WTC11 (cell line): ENCODE measurements at regions not wholly inside any gene's neighbourhood (a gene's known extent, or its start where the extent isn't known, plus 50 kb on each side); places are given as distances from the start of the nearest gene placed in this dataset.

Experiments
- ATAC-seq: fragments of 200-7000 bp; cut with Tn5 transposase; 2 replicates; pipeline ENCODE4 v1.10.0; 2021; ENCODE audit warnings: mild to moderate bottlenecking, moderate library complexity
- CTCF ChIA-PET: fragments of 300-600 bp; sonication (Branson Sonifier 250); formaldehyde crosslinking; loops from one replicate; lab custom pipeline; 2021; ENCODE audit warnings: antibody characterized with exemption; lab: Charles Lee
- POLR2A ChIA-PET: fragments of 350-600 bp; sonication (Branson Sonifier 250); formaldehyde crosslinking; loops from one replicate; lab custom pipeline; 2021; ENCODE audit warnings: antibody characterized with exemption; lab: Charles Lee
- DNase-seq: peaks from one replicate; pipeline ENCODE4 v3.0.0; 2021; ENCODE audit warnings: low spot score
- H3K27ac Mint-ChIP-seq: 2 replicates; pipeline ENCODE4 v1.8.0; 2021; ENCODE audit warnings: mixed read lengths
- H3K27me3 Mint-ChIP-seq: 2 replicates; pipeline ENCODE4 v1.8.0; 2021; ENCODE audit warnings: low read depth, mild to moderate bottlenecking, moderate library complexity, mixed read lengths
- H3K36me3 Mint-ChIP-seq: 2 replicates; pipeline ENCODE4 v1.8.0; 2021; ENCODE audit warnings: mixed read lengths
- H3K4me1 Mint-ChIP-seq: 2 replicates; pipeline ENCODE4 v1.8.0; 2022; ENCODE audit warnings: mixed read lengths
- H3K4me3 Mint-ChIP-seq: 2 replicates; pipeline ENCODE4 v1.8.0; 2021; ENCODE audit warnings: mild to moderate bottlenecking, moderate library complexity, mixed read lengths
- H3K9me3 Mint-ChIP-seq: 2 replicates; pipeline ENCODE4 v1.8.0; 2021; ENCODE audit warnings: mixed read lengths
- AR ChIP-seq: fragments of 250-450 bp; sonication (Bioruptor Pico); IDR thresholded peaks from 2 replicates; pipeline ENCODE4 v1.9.0; 2021; ENCODE audit warnings: mild to moderate bottlenecking
- ARID4B ChIP-seq: sonication (generic); formaldehyde crosslinking; IDR thresholded peaks from 2 replicates; pipeline ENCODE4 v1.8.0; 2023; ENCODE audit warnings: missing genetic modification reagents, mild to moderate bottlenecking, borderline replicate concordance
- ATF3 ChIP-seq: sonication (generic); formaldehyde crosslinking; conservative IDR thresholded peaks from 2 replicates; pipeline ENCODE4 v1.8.1; 2022; ENCODE audit warnings: mild to moderate bottlenecking, missing genetic modification reagents
- ATF6 ChIP-seq: sonication (generic); formaldehyde crosslinking; IDR thresholded peaks from 2 replicates; pipeline ENCODE4 v1.8.1; 2023; ENCODE audit warnings: mild to moderate bottlenecking, missing genetic modification reagents
- CREM ChIP-seq: sonication (generic); formaldehyde crosslinking; IDR thresholded peaks from 2 replicates; pipeline ENCODE4 v1.8.1; 2022; ENCODE audit warnings: mild to moderate bottlenecking, missing genetic modification reagents, moderate library complexity
- EMX1 ChIP-seq: fragments of 250-450 bp; sonication (Bioruptor Pico); IDR thresholded peaks from 2 replicates; pipeline ENCODE4 v1.8.0; 2021; ENCODE audit warnings: mild to moderate bottlenecking
- ESRRA ChIP-seq: sonication (generic); formaldehyde crosslinking; IDR thresholded peaks from 2 replicates; pipeline ENCODE4 v1.8.1; 2022; ENCODE audit warnings: mild to moderate bottlenecking, missing genetic modification reagents, borderline replicate concordance
- ETV6 ChIP-seq: sonication (generic); formaldehyde crosslinking; IDR thresholded peaks from 2 replicates; pipeline ENCODE4 v1.8.1; 2022; ENCODE audit warnings: mild to moderate bottlenecking, missing genetic modification reagents
- FOXP1 ChIP-seq: sonication (generic); formaldehyde crosslinking; IDR thresholded peaks from 2 replicates; pipeline ENCODE4 v1.8.0; 2022; ENCODE audit warnings: missing genetic modification reagents, mild to moderate bottlenecking, moderate library complexity, borderline replicate concordance
- HMGA2 ChIP-seq: fragments of 250-450 bp; sonication (Bioruptor Pico); IDR thresholded peaks from 2 replicates; pipeline ENCODE4 v1.4.0; 2021; ENCODE audit warnings: mild to moderate bottlenecking, moderate library complexity
- PREB ChIP-seq: sonication (generic); formaldehyde crosslinking; IDR thresholded peaks from 2 replicates; pipeline ENCODE4 v1.8.1; 2022; ENCODE audit warnings: mild to moderate bottlenecking, missing genetic modification reagents, moderate library complexity, borderline replicate concordance
- RELA ChIP-seq: sonication (generic); formaldehyde crosslinking; IDR thresholded peaks from 2 replicates; pipeline ENCODE4 v1.8.1; 2022; ENCODE audit warnings: missing genetic modification reagents, mild to moderate bottlenecking, borderline replicate concordance
- RORB ChIP-seq: fragments of 250-450 bp; sonication (Bioruptor Pico); IDR thresholded peaks from 2 replicates; pipeline ENCODE4 v1.9.0; 2021; ENCODE audit warnings: mild to moderate bottlenecking
- SMAD3 ChIP-seq: sonication (generic); formaldehyde crosslinking; IDR thresholded peaks from 2 replicates; pipeline ENCODE4 v1.8.0; 2022; ENCODE audit warnings: missing genetic modification reagents, mild to moderate bottlenecking, borderline replicate concordance
- TCF7 ChIP-seq: sonication (generic); formaldehyde crosslinking; IDR thresholded peaks from 2 replicates; pipeline ENCODE4 v1.8.0; 2022; ENCODE audit warnings: mild to moderate bottlenecking, low read depth, missing genetic modification reagents, moderate library complexity
- TEAD1 ChIP-seq: sonication (generic); formaldehyde crosslinking; IDR thresholded peaks from 2 replicates; pipeline ENCODE4 v1.8.0; 2022; ENCODE audit warnings: mild to moderate bottlenecking, missing genetic modification reagents
- ZNF281 ChIP-seq: sonication (generic); formaldehyde crosslinking; IDR thresholded peaks from 2 replicates; pipeline ENCODE4 v1.8.0; 2023; ENCODE audit warnings: mild to moderate bottlenecking, missing genetic modification reagents
- ZNF416 ChIP-seq: fragments of 250-450 bp; sonication (Bioruptor Pico); IDR thresholded peaks from 2 replicates; pipeline ENCODE4 v1.9.0; 2021; ENCODE audit warnings: mild to moderate bottlenecking, inconsistent platforms
- ZNF423 ChIP-seq: fragments of 250-450 bp; sonication (Bioruptor Pico); IDR thresholded peaks from 2 replicates; pipeline ENCODE4 v2.1.2; 2022; ENCODE audit warnings: mild to moderate bottlenecking, moderate library complexity

DNA sequence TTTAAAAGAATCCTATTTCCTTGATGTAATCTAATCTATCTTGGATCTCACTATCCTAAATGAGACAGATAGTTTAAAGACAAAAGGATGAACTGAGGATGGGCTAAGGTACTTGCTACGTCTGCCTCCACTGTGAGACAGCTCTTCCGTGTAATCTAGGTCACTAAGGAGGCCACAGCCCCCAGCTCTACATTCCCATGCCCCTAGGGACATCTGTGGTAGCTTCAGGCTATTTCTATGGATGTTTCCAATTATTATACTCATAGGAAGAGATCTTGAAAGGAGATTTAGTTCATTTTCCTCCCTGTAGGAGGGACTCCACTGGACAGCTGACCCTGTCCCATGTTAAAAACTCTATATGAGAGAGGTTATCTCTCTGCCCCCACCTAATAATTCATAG, 140.8 kb upstream of the TRPC5 start (continued):
- no peak for TF ChIP-seq ATF3 (CRISPR knock-in tag)

- H3K4me3 Mint-ChIP-seq: no peak overlapping the region
- H3K27me3 Mint-ChIP-seq: no peaks in the 10 kb centered on the region
- no peaks in the 10 kb centered on the region for H3K4me1 Mint-ChIP-seq
- TF ChIP-seq ARID4B (no peak), ESRRA (CRISPR knock-in tag) (no peak), AR (CRISPR knock-in tag) (no peak), PREB (CRISPR knock-in tag) (no peak), TCF7 (CRISPR knock-in tag) (no peak), TEAD1 (CRISPR knock-in tag) (no peak), SMAD3 (CRISPR knock-in tag) (no peak), RORB (CRISPR knock-in tag) (no peak), RELA (no peak), HMGA2 (CRISPR knock-in tag) (no peak), ETV6 (no peak), EMX1 (CRISPR knock-in tag) (no peak), ZNF423 (CRISPR knock-in tag) (no peak)
- 0 out of 2 replicates have a peak, but pooled peaks cover 3% of the 10 kb centered on the region for H3K9me3 Mint-ChIP-seq
- ChIA-PET CTCF (interaction anchor here (0.9 kb wide), 1 partner anchor 61 kb away, joined by 3 read pairs; no protein-coding TSS in a partner anchor), POLR2A (no interaction called here)
- ATAC-seq (peak; percentile 48), DNase-seq (no peak)
- no peaks in the 10 kb centered on the region for H3K36me3 Mint-ChIP-seq
- no peak overlapping the region for H3K27ac Mint-ChIP-seq
These were observed 135.8 kb upstream of the TRPC5 start for GRCh38 chrX:112218388-112218787.

GRCh38 chrX:112211459-112211858, 128.9 kb upstream of the TRPC5 start:
- CTCF ChIA-PET: no interaction called here
- H3K9me3 Mint-ChIP-seq: 0 out of 2 replicates have a peak, but pooled peaks cover 3% of the 10 kb centered on the region
- H3K4me1 Mint-ChIP-seq: no peaks in the 10 kb centered on the region
- H3K4me3 Mint-ChIP-seq: no peak overlapping the region
- H3K27me3 Mint-ChIP-seq: no peaks in the 10 kb centered on the region
- DNase-seq (no peak), ATAC-seq (no peak)
- H3K27ac Mint-ChIP-seq: no peak overlapping the region
- POLR2A ChIA-PET: no interaction called here
- H3K36me3 Mint-ChIP-seq: no peaks in the 10 kb centered on the region
- TF ChIP-seq FOXP1 (CRISPR knock-in tag): no peak
- TF ChIP-seq ZNF416: no peak
- TF ChIP-seq ZNF281: no peak
- TF ChIP-seq CREM (CRISPR knock-in tag): no peak
- no peak for TF ChIP-seq ATF6 (CRISPR knock-in tag)
- TF ChIP-seq ATF3 (CRISPR knock-in tag): no peak
